GM12891 (cell line): ENCODE measurements at regions not wholly inside any gene's neighbourhood (a gene's known extent, or its start where the extent isn't known, plus 50 kb on each side); places are given as distances from the start of the nearest gene placed in this dataset.

ENCODE experiments used
- PAX5 ChIP-seq: IDR thresholded peaks from 2 replicates; pipeline ENCODE4 v1.6.1; 2011; ENCODE audit warnings: low read length, moderate library complexity, mild to moderate bottlenecking; ENCODE audit not compliant: insufficient read depth, severe bottlenecking
- POLR2A ChIP-seq: IDR thresholded peaks from 2 replicates; pipeline ENCODE4 v1.6.1; 2011; ENCODE audit warnings: low read depth, low read length, control low read depth
- POLR2AphosphoS5 ChIP-seq: IDR thresholded peaks from 2 replicates; pipeline ENCODE4 v1.6.1; 2011; ENCODE audit warnings: low read depth, low read length, control low read depth
- POU2F2 ChIP-seq: IDR thresholded peaks from 2 replicates; pipeline ENCODE4 v1.6.1; 2011; ENCODE audit warnings: low read depth, mild to moderate bottlenecking, control low read depth, low read length, moderate library complexity
- SPI1 ChIP-seq: IDR thresholded peaks from 2 replicates; pipeline ENCODE4 v1.6.1; 2011; ENCODE audit warnings: low read depth, low read length, control low read depth
- TAF1 ChIP-seq: IDR thresholded peaks from 2 replicates; pipeline ENCODE4 v1.6.1; 2011; ENCODE audit warnings: low read depth, low read length, control low read depth

- TF ChIP-seq POLR2A (no peak), POLR2AphosphoS5 (no peak), SPI1 (no peak), TAF1 (no peak), POU2F2 (no peak), PAX5 (no peak)
Measured at GRCh38 chr2:144694456-144694855, 174.5 kb upstream of the ZEB2 start.
